Endothelial cell of umbilical vein (primary cell): ENCODE measurements at regions not wholly inside any gene's neighbourhood (a gene's known extent, or its start where the extent isn't known, plus 50 kb on each side); places are given as distances from the start of the nearest gene placed in this dataset.

Experiments
- BruUV-seq: library from RNA; stranded (reverse); fragments of 400-500 nt; replicated peaks from 2 replicates; lab custom pipeline; 2021; lab: Mats Ljungman, UMichigan
- CTCF ChIA-PET: fragments of 300-600, 350-600 bp; sonication (Branson Sonifier 250); formaldehyde crosslinking; loops from one replicate; lab custom pipeline; 2021; ENCODE audit warnings: antibody characterized with exemption, inconsistent platforms; lab: Charles Lee
- POLR2A ChIA-PET: fragments of 300-600, 350-600 bp; sonication (Branson Sonifier 250); formaldehyde crosslinking; loops from one replicate; lab custom pipeline; 2021; ENCODE audit warnings: antibody characterized with exemption, inconsistent platforms; lab: Charles Lee
- DNase-seq: peaks from one replicate; pipeline ENCODE4 v3.0.0-alpha.2; 2011; ENCODE audit warnings: low read depth, low spot score
- FAIRE-seq: peaks from 2 replicates; lab custom pipeline; 2011; peaks lifted over from hg19 to GRCh38; lab: Jason Lieb, UNC
- H2AFZ ChIP-seq: 2 replicates; pipeline ENCODE4 v1.6.0; 2012; ENCODE audit warnings: low read depth, low read length, control low read depth, inconsistent platforms
- H3K27ac ChIP-seq: 2 replicates; pipeline ENCODE4 v1.5.1; 2011; ENCODE audit warnings: low read depth, mild to moderate bottlenecking, control low read depth, low read length, moderate library complexity; ENCODE audit not compliant: insufficient read depth
- H3K27me3 ChIP-seq, 2 experiments: 2 replicates each; pipeline versions ENCODE4 v1.6.0 to v1.6.1; 2011; ENCODE audit warnings: low read length in 2 of 2, mixed read lengths in 1 of 2; ENCODE audit not compliant: control insufficient read depth in 2 of 2, insufficient read depth in 2 of 2
- H3K36me3 ChIP-seq, 2 experiments: 2 replicates in 1 of 2; 3 replicates in 1 of 2; pipeline ENCODE4 v1.5.1; 2011; ENCODE audit warnings: low read length in 2 of 2, mild to moderate bottlenecking in 1 of 2, moderate library complexity in 1 of 2; ENCODE audit not compliant: control insufficient read depth in 2 of 2, insufficient read depth in 2 of 2; ENCODE audit errors: extremely low read depth in 1 of 2
- H3K4me1 ChIP-seq: 3 replicates; pipeline ENCODE4 v1.5.1; 2011; ENCODE audit warnings: mild to moderate bottlenecking, low read length; ENCODE audit not compliant: control insufficient read depth, insufficient read depth; ENCODE audit errors: extremely low read depth
- H3K4me2 ChIP-seq: 2 replicates; pipeline ENCODE4 v1.6.1; 2011; ENCODE audit warnings: low read length, control low read depth, mixed read lengths; ENCODE audit not compliant: insufficient read depth
- H3K4me3 ChIP-seq, 3 experiments: fragments of 200-600 bp in 1 of 3; sonication (generic), shearing (Covaris generic) in 1 of 3; replicated peaks in 1 of 3; 2 replicates each; pipeline ENCODE4 v1.5.1; 2011 to 2016; ENCODE audit warnings: control low read depth in 3 of 3, low read length in 3 of 3, mild to moderate bottlenecking in 2 of 3, inconsistent platforms in 1 of 3, low read depth in 1 of 3, moderate library complexity in 1 of 3; ENCODE audit not compliant: insufficient read depth in 1 of 3
- H3K79me2 ChIP-seq: 2 replicates; pipeline ENCODE4 v1.6.0; 2012; ENCODE audit warnings: low read length, inconsistent platforms; ENCODE audit not compliant: control insufficient read depth, insufficient read depth
- H3K9ac ChIP-seq: replicated peaks from 2 replicates; pipeline ENCODE3; 2011; ENCODE audit warnings: low read length, control low read depth; ENCODE audit not compliant: insufficient read depth; ENCODE audit errors: extremely low read depth
- H3K9me1 ChIP-seq: replicated peaks from 3 replicates; pipeline ENCODE4 v1.6.0; 2011; ENCODE audit warnings: mild to moderate bottlenecking, low read length; ENCODE audit not compliant: control insufficient read depth, insufficient read depth; ENCODE audit errors: extremely low read depth
- H3K9me3 ChIP-seq: replicated peaks from 2 replicates; pipeline ENCODE4 v1.5.1; 2012; ENCODE audit warnings: low read length, inconsistent platforms; ENCODE audit not compliant: control insufficient read depth, insufficient read depth
- H4K20me1 ChIP-seq: replicated peaks from 2 replicates; pipeline ENCODE3; 2011; ENCODE audit warnings: mild to moderate bottlenecking, low read length; ENCODE audit not compliant: control insufficient read depth, insufficient read depth; ENCODE audit errors: extremely low read depth
- EZH2 ChIP-seq: IDR thresholded peaks from 2 replicates; pipeline ENCODE4 v1.6.1; 2012; ENCODE audit warnings: borderline replicate concordance, low read depth, mild to moderate bottlenecking, moderate library complexity, low read length, inconsistent platforms; ENCODE audit not compliant: severe bottlenecking
- FOS ChIP-seq: IDR thresholded peaks from 2 replicates; pipeline ENCODE4 v1.6.1; 2011; ENCODE audit warnings: mild to moderate bottlenecking, low read length, moderate library complexity, borderline replicate concordance; ENCODE audit not compliant: insufficient read depth
- GATA2 ChIP-seq: IDR thresholded peaks from 2 replicates; pipeline ENCODE4 v1.7.0; 2011; ENCODE audit warnings: low read depth, mild to moderate bottlenecking, moderate library complexity, mixed read lengths, low read length; ENCODE audit not compliant: insufficient read length, insufficient read depth
- JUN ChIP-seq: IDR thresholded peaks from 2 replicates; pipeline ENCODE4 v1.6.1; 2011; ENCODE audit warnings: borderline replicate concordance, low read depth; ENCODE audit not compliant: insufficient read length, insufficient read depth
- MYC ChIP-seq: IDR thresholded peaks from one replicate; pipeline ENCODE4 v1.6.1; 2011; ENCODE audit warnings: mild to moderate bottlenecking, low read depth, low read length
- POLR2A ChIP-seq: IDR thresholded peaks from 2 replicates; pipeline ENCODE4 v1.6.1; 2012; ENCODE audit warnings: low read depth, mild to moderate bottlenecking, control low read depth, low read length
- POLR2AphosphoS5 ChIP-seq: IDR thresholded peaks from 2 replicates; pipeline ENCODE4 v1.6.1; 2012; ENCODE audit warnings: low read depth, mild to moderate bottlenecking, control low read depth, low read length, moderate library complexity; ENCODE audit not compliant: insufficient read depth
- dilution Hi-C: fragments of 300-500 bp; cut with MboI; formaldehyde crosslinking; loops from one replicate; pipeline ENCODE4 v1.15.0; 2019; ENCODE audit warnings: low sequenced_read_pairs; ENCODE audit not compliant: extremely low pct_ligation_motif_present
- intact Hi-C: fragments of 100-400 bp; cut with micrococcal nuclease; formaldehyde crosslinking; loops from one replicate; pipeline ENCODE4 v1.10.0; 2022
- TF ChIP-seq, protein P1 (sequence below), 2 donors: IDR thresholded peaks; 1 replicate in 1 of 2; 2 replicates in 1 of 2; pipeline ENCODE4 v1.5.1; 2011; ENCODE audit warnings: low read length in 2 of 2, mild to moderate bottlenecking in 2 of 2, moderate library complexity in 2 of 2, control low read depth in 1 of 2, inconsistent platforms in 1 of 2, low read depth in 1 of 2; ENCODE audit not compliant: insufficient read depth in 1 of 2; ENCODE audit errors: extremely low read depth in 1 of 2
- TF ChIP-seq, protein P2 (sequence below): IDR thresholded peaks from 2 replicates; pipeline ENCODE4 v1.6.1; 2011; ENCODE audit not compliant: insufficient read depth, insufficient read length

DNA sequence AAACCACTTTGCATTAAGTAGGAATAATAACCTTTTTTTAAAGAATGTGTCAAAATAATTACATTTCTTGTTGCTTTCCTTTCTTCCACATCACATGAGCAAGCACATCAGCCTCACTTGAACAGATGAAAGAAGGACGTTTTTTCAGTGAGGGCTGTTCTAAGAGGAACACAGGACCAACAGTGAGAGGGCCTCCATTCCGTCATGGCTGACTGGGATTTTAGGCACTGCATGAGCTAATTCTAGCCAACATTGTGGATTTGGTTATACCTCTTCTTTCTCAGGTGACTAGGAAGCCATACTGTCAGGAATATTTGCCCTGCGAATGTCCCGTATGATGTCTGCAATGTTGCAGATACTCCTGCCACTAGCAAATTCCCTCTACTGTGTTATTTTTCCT, 87.6 kb downstream of the LINC00237 start:
- H3K9me3 ChIP-seq, result no peaks in the 10 kb centered on the region
- no peak overlapping the region for H3K4me3 ChIP-seq
- no peak overlapping the region for H3K9ac ChIP-seq
- no TSS peak for BruUV-seq
- TF ChIP-seq POLR2A (no peak), EZH2 (no peak), MYC (no peak), POLR2AphosphoS5 (no peak), GATA2 (no peak), JUN (no peak), FOS (no peak)
- TF ChIP-seq, protein P1, sequence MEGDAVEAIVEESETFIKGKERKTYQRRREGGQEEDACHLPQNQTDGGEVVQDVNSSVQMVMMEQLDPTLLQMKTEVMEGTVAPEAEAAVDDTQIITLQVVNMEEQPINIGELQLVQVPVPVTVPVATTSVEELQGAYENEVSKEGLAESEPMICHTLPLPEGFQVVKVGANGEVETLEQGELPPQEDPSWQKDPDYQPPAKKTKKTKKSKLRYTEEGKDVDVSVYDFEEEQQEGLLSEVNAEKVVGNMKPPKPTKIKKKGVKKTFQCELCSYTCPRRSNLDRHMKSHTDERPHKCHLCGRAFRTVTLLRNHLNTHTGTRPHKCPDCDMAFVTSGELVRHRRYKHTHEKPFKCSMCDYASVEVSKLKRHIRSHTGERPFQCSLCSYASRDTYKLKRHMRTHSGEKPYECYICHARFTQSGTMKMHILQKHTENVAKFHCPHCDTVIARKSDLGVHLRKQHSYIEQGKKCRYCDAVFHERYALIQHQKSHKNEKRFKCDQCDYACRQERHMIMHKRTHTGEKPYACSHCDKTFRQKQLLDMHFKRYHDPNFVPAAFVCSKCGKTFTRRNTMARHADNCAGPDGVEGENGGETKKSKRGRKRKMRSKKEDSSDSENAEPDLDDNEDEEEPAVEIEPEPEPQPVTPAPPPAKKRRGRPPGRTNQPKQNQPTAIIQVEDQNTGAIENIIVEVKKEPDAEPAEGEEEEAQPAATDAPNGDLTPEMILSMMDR (IDR thresholded peaks at IDR 0.05; ENCODE audit: extremely low read depth in 1 of 2, insufficient read depth in 1 of 2, low read depth in 1 of 2, low read length in 2 of 2), result no peak
- TF ChIP-seq, protein P2, sequence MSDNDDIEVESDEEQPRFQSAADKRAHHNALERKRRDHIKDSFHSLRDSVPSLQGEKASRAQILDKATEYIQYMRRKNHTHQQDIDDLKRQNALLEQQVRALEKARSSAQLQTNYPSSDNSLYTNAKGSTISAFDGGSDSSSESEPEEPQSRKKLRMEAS, result no peak
- H3K27ac ChIP-seq, result no peak overlapping the region
- H3K9me1 ChIP-seq, result no peaks in the 10 kb centered on the region
- no peaks in the 10 kb centered on the region for H4K20me1 ChIP-seq
- no peaks in the 10 kb centered on the region for H3K79me2 ChIP-seq
- dilution Hi-C loops (no loop called here), intact Hi-C loops (no loop called here)
- no peak for DNase-seq
- no peaks in the 10 kb centered on the region for H3K4me1 ChIP-seq
- H3K4me2 ChIP-seq, result no peak overlapping the region
- peaks cover 3 to 9% of the 10 kb centered on the region in 2 experiments for H3K27me3 ChIP-seq
- H3K36me3 ChIP-seq, result no peaks in the 10 kb centered on the region
- no peak overlapping the region for H2AFZ ChIP-seq
- no peak for FAIRE-seq
- CTCF ChIA-PET, result no interaction called here
- POLR2A ChIA-PET, result no interaction called here
